HEK293 (cell line): ENCODE measurements at regions not wholly inside any gene's neighbourhood (a gene's known extent, or its start where the extent isn't known, plus 50 kb on each side); places are given as distances from the start of the nearest gene placed in this dataset.

Experiments
- GLI4 ChIP-seq: fragments of 450-650 bp; formaldehyde crosslinking; IDR thresholded peaks from 2 replicates; pipeline ENCODE4 v1.5.1; 2016; ENCODE audit warnings: missing biosample characterization, missing genetic modification characterization
- ZBTB7A ChIP-seq: fragments of 450-650 bp; formaldehyde crosslinking; IDR thresholded peaks from 2 replicates; pipeline ENCODE4 v1.5.1; 2016; ENCODE audit warnings: low read depth, missing biosample characterization, missing genetic modification characterization
- ZNF114 ChIP-seq: fragments of 450-650 bp; formaldehyde crosslinking; IDR thresholded peaks from 2 replicates; pipeline ENCODE4 v1.5.0; 2017; ENCODE audit warnings: missing biosample characterization, missing genetic modification characterization
- ZNF23 ChIP-seq: fragments of 450-650 bp; formaldehyde crosslinking; IDR thresholded peaks from 2 replicates; pipeline ENCODE4 v1.5.1; 2016; ENCODE audit warnings: missing biosample characterization, missing genetic modification characterization, borderline replicate concordance
- ZNF24 ChIP-seq: fragments of 450-650 bp; formaldehyde crosslinking; IDR thresholded peaks from 2 replicates; pipeline ENCODE4 v1.5.1; 2016; ENCODE audit warnings: missing biosample characterization, missing genetic modification characterization
- ZNF785 ChIP-seq: fragments of 450-650 bp; formaldehyde crosslinking; IDR thresholded peaks from 2 replicates; pipeline ENCODE4 v1.5.1; 2016; ENCODE audit warnings: missing biosample characterization, missing genetic modification characterization
- TF ChIP-seq, protein P1 (sequence below): fragments of 450-650 bp; formaldehyde crosslinking; IDR thresholded peaks from 2 replicates; pipeline ENCODE4 v1.5.1; 2016; ENCODE audit warnings: missing biosample characterization, missing genetic modification characterization
- TF ChIP-seq, protein P2 (sequence below): fragments of 450-650 bp; formaldehyde crosslinking; IDR thresholded peaks from 2 replicates; pipeline ENCODE4 v1.5.1; 2016; ENCODE audit warnings: missing biosample characterization, missing genetic modification characterization, low read depth
- TF ChIP-seq, protein P3 (sequence below): fragments of 450-650 bp; formaldehyde crosslinking; IDR thresholded peaks from 2 replicates; pipeline ENCODE4 v1.5.1; 2016; ENCODE audit warnings: missing biosample characterization, missing genetic modification characterization, low read depth

DNA sequence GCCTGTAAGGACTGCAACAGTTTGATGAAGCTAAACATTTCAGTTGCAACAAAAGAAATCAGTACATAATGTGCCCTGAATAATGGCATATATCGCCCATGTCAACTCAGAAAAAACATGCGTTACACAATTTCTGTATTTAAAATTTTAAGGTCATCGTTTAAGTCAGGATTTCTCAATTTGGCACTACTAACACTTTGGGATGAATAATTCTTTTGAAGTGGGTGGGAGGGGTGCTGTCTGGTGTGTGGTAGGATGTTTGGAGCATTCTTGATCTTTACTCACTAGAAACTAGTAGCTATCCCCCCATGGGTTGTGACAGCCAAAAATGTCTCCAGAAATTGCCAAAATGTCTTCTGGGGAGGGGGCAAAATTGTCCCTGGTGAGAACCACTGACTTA lies 50.7 kb upstream of the CNTNAP4 start:
- no peak for TF ChIP-seq ZBTB7A (tag by site-specific recombination)
- TF ChIP-seq, protein P1, sequence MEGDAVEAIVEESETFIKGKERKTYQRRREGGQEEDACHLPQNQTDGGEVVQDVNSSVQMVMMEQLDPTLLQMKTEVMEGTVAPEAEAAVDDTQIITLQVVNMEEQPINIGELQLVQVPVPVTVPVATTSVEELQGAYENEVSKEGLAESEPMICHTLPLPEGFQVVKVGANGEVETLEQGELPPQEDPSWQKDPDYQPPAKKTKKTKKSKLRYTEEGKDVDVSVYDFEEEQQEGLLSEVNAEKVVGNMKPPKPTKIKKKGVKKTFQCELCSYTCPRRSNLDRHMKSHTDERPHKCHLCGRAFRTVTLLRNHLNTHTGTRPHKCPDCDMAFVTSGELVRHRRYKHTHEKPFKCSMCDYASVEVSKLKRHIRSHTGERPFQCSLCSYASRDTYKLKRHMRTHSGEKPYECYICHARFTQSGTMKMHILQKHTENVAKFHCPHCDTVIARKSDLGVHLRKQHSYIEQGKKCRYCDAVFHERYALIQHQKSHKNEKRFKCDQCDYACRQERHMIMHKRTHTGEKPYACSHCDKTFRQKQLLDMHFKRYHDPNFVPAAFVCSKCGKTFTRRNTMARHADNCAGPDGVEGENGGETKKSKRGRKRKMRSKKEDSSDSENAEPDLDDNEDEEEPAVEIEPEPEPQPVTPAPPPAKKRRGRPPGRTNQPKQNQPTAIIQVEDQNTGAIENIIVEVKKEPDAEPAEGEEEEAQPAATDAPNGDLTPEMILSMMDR (tag by site-specific recombination): no peak
- TF ChIP-seq ZNF23 (tag by site-specific recombination): no peak
- TF ChIP-seq GLI4 (tag by site-specific recombination): no peak
- TF ChIP-seq, protein P2, sequence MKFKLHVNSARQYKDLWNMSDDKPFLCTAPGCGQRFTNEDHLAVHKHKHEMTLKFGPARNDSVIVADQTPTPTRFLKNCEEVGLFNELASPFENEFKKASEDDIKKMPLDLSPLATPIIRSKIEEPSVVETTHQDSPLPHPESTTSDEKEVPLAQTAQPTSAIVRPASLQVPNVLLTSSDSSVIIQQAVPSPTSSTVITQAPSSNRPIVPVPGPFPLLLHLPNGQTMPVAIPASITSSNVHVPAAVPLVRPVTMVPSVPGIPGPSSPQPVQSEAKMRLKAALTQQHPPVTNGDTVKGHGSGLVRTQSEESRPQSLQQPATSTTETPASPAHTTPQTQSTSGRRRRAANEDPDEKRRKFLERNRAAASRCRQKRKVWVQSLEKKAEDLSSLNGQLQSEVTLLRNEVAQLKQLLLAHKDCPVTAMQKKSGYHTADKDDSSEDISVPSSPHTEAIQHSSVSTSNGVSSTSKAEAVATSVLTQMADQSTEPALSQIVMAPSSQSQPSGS (tag by site-specific recombination): no peak
- TF ChIP-seq ZNF785 (tag by site-specific recombination): no peak
- no peak for TF ChIP-seq ZNF114
- TF ChIP-seq ZNF24 (tag by site-specific recombination): no peak
- TF ChIP-seq, protein P3, sequence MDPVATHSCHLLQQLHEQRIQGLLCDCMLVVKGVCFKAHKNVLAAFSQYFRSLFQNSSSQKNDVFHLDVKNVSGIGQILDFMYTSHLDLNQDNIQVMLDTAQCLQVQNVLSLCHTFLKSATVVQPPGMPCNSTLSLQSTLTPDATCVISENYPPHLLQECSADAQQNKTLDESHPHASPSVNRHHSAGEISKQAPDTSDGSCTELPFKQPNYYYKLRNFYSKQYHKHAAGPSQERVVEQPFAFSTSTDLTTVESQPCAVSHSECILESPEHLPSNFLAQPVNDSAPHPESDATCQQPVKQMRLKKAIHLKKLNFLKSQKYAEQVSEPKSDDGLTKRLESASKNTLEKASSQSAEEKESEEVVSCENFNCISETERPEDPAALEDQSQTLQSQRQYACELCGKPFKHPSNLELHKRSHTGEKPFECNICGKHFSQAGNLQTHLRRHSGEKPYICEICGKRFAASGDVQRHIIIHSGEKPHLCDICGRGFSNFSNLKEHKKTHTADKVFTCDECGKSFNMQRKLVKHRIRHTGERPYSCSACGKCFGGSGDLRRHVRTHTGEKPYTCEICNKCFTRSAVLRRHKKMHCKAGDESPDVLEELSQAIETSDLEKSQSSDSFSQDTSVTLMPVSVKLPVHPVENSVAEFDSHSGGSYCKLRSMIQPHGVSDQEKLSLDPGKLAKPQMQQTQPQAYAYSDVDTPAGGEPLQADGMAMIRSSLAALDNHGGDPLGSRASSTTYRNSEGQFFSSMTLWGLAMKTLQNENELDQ (tag by site-specific recombination): no peak
